ENCODE measurements at regions not wholly inside any gene's neighbourhood (a gene's known extent, or its start where the extent isn't known, plus 50 kb on each side); places are given as distances from the start of the nearest gene placed in this dataset.

DNA sequence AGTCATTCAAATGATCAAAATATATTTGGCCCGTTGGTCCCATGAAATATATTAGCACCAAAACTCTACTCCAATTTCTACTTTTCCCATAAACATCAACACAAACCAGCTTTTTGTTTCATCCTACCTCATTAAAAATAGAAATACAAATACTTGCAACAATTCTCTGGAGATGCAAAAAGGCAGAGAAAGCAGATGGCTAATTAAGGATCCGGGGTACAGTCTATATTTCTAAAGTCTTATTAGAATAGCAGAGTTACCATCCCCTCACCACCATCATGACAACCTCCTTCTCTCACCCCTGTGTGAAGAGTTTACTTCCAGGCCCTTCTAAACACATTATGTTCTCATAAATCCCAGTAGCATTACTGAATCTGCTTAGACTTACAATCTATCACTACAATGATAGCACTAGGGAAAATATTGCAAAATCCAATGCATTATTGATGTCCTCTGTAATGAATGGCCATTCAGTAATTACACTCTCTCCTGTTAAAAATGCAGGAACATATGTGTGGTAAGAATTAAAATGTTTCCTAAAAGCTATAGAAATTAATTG is 133.8 kb downstream of the HHIPL2 start:
- TF ChIP-seq, protein P1, sequence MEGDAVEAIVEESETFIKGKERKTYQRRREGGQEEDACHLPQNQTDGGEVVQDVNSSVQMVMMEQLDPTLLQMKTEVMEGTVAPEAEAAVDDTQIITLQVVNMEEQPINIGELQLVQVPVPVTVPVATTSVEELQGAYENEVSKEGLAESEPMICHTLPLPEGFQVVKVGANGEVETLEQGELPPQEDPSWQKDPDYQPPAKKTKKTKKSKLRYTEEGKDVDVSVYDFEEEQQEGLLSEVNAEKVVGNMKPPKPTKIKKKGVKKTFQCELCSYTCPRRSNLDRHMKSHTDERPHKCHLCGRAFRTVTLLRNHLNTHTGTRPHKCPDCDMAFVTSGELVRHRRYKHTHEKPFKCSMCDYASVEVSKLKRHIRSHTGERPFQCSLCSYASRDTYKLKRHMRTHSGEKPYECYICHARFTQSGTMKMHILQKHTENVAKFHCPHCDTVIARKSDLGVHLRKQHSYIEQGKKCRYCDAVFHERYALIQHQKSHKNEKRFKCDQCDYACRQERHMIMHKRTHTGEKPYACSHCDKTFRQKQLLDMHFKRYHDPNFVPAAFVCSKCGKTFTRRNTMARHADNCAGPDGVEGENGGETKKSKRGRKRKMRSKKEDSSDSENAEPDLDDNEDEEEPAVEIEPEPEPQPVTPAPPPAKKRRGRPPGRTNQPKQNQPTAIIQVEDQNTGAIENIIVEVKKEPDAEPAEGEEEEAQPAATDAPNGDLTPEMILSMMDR (IDR thresholded peaks at IDR 0.05), result no peak
- no peak for TF ChIP-seq POLR2A (IDR thresholded peaks at IDR 0.05)
